Progenitor cell of endocrine pancreas (in vitro differentiated cells): ENCODE measurements at regions not wholly inside any gene's neighbourhood (a gene's known extent, or its start where the extent isn't known, plus 50 kb on each side); places are given as distances from the start of the nearest gene placed in this dataset.

Experiments used
- DNase-seq: peaks from one replicate; pipeline ENCODE4 v3.0.0; 2021; ENCODE audit warnings: low spot score; ENCODE audit not compliant: unreplicated experiment
- H3K27ac Mint-ChIP-seq: 2 replicates; pipeline ENCODE4 v1.8.0; 2021; ENCODE audit warnings: mild to moderate bottlenecking, moderate library complexity, mixed read lengths
- H3K27me3 Mint-ChIP-seq: 2 replicates; pipeline ENCODE4 v1.8.0; 2021; ENCODE audit warnings: mixed read lengths
- H3K36me3 Mint-ChIP-seq: 2 replicates; pipeline ENCODE4 v1.8.0; 2022; ENCODE audit warnings: mixed read lengths; ENCODE audit not compliant: insufficient read depth
- H3K4me1 Mint-ChIP-seq: 2 replicates; pipeline ENCODE4 v1.8.0; 2021; ENCODE audit warnings: low read depth, mixed read lengths
- H3K4me3 Mint-ChIP-seq: 2 replicates; pipeline ENCODE4 v1.8.0; 2021; ENCODE audit warnings: low read depth, mild to moderate bottlenecking, moderate library complexity, mixed read lengths
- H3K9me3 Mint-ChIP-seq: 2 replicates; pipeline ENCODE4 v1.8.0; 2021; ENCODE audit warnings: low read depth, mixed read lengths
- TF ChIP-seq, protein P1 (sequence below): fragments of 200-600 bp; sonication (generic); IDR thresholded peaks from one replicate; pipeline ENCODE4 v1.5.0; 2021; ENCODE audit warnings: antibody characterized with exemption, mild to moderate bottlenecking; ENCODE audit not compliant: unreplicated experiment

DNA sequence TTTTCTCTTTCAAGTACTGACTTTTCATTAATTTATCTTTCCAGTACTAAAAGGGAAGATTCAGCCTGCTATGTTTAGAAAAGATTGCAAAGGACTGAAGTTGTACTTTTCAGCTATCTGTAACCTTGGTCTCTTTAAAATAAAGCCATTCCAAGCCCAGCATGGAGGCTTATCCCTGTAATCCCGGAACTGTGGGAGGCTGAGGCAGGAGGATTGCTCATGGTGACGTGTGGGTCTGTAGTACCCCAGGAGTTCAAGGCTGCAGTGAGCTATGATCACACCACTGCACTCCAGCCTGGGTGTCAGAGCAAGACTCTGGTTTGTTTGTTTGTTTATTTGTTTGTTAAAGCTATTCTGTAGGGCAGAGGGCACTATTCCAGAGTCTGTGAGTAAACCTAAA lies 50.6 kb upstream of the TMEM170B start:
- no peaks in the 10 kb centered on the region for H3K36me3 Mint-ChIP-seq
- no peak overlapping the region for H3K27ac Mint-ChIP-seq
- peaks cover 4% of the 10 kb centered on the region for H3K4me1 Mint-ChIP-seq
- TF ChIP-seq, protein P1, sequence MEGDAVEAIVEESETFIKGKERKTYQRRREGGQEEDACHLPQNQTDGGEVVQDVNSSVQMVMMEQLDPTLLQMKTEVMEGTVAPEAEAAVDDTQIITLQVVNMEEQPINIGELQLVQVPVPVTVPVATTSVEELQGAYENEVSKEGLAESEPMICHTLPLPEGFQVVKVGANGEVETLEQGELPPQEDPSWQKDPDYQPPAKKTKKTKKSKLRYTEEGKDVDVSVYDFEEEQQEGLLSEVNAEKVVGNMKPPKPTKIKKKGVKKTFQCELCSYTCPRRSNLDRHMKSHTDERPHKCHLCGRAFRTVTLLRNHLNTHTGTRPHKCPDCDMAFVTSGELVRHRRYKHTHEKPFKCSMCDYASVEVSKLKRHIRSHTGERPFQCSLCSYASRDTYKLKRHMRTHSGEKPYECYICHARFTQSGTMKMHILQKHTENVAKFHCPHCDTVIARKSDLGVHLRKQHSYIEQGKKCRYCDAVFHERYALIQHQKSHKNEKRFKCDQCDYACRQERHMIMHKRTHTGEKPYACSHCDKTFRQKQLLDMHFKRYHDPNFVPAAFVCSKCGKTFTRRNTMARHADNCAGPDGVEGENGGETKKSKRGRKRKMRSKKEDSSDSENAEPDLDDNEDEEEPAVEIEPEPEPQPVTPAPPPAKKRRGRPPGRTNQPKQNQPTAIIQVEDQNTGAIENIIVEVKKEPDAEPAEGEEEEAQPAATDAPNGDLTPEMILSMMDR = no peak
- DNase-seq = no peak
- H3K27me3 Mint-ChIP-seq = peaks cover 34% of the 10 kb centered on the region
- H3K4me3 Mint-ChIP-seq = no peak overlapping the region
- H3K9me3 Mint-ChIP-seq = peaks cover 3% of the 10 kb centered on the region

DNA sequence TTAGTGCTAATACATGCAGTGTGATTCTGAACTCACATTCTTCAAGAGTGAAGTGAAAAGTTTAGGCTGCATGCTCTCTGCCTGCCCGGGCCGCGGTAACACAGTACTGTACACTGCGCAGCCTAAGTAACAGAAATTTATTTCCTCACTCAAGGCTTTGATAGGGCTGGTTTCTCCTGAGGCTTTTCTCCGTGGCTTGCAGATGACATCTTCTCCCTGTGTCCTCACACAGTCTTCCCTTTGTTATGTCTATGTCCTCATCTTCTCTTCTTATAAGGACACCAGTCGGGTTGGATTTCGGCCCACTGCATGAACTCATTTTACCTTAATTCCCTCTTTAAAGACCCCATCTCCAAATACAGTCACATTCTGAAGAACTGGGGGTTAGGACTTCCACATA lies 51.1 kb upstream of the TMEM170B start:
- TF ChIP-seq, protein P1 = no peak
- H3K27ac Mint-ChIP-seq = no peak overlapping the region
- no peak overlapping the region for H3K4me3 Mint-ChIP-seq
- H3K36me3 Mint-ChIP-seq = no peaks in the 10 kb centered on the region
- peaks cover 34% of the 10 kb centered on the region for H3K27me3 Mint-ChIP-seq
- H3K9me3 Mint-ChIP-seq = peaks cover 3% of the 10 kb centered on the region
- no peak for DNase-seq
- H3K4me1 Mint-ChIP-seq = peaks cover 4% of the 10 kb centered on the region

DNA sequence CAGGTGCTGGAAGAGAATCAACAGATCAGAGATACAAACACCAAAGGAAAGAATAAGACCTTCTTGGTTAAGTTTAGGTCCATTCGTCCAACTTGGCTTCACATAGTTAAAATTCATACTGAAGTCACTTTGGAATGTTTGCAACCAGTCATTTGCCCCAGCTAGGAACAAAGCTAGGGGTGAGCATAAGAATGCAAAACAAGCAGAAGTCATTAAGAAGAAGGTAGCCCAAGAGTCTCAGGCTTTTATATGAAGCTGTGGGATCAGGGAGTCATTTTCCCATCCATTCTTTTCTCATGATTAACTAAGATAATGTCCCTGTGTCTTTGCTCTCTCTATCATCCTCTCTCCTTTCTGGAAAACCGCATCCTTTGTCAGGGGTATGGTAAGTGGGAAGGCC lies 51.5 kb upstream of the TMEM170B start:
- no peak overlapping the region for H3K4me3 Mint-ChIP-seq
- TF ChIP-seq, protein P1 = no peak
- no peak overlapping the region for H3K27ac Mint-ChIP-seq
- H3K9me3 Mint-ChIP-seq = peaks cover 3% of the 10 kb centered on the region
- peaks cover 4% of the 10 kb centered on the region for H3K4me1 Mint-ChIP-seq
- no peak for DNase-seq
- peaks cover 36% of the 10 kb centered on the region for H3K27me3 Mint-ChIP-seq
- H3K36me3 Mint-ChIP-seq = no peaks in the 10 kb centered on the region

DNA sequence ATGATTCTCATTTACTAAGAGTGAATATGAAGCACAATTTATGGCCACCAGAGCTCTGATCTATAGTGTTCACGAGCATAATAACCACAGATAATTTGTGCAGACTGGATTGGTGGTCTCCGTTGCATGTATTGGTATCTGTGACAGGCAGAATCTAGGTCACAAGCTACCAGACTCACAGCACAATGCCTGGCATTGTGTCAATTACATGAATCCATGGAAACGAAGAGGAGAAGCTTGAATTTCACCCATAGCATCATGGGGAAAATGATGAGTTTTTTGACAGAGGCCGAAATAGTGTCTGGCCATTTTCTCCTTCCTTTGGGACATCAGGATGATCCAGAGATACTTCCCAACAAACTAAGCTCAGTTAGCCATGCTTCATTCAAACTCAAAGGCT lies 52.3 kb upstream of the TMEM170B start:
- no peak for DNase-seq
- peaks cover 4% of the 10 kb centered on the region for H3K4me1 Mint-ChIP-seq
- no peak overlapping the region for H3K4me3 Mint-ChIP-seq
- peaks cover 43% of the 10 kb centered on the region for H3K27me3 Mint-ChIP-seq
- peaks cover 3% of the 10 kb centered on the region for H3K9me3 Mint-ChIP-seq
- H3K36me3 Mint-ChIP-seq = no peaks in the 10 kb centered on the region
- H3K27ac Mint-ChIP-seq = no peak overlapping the region
- TF ChIP-seq, protein P1 = no peak

DNA sequence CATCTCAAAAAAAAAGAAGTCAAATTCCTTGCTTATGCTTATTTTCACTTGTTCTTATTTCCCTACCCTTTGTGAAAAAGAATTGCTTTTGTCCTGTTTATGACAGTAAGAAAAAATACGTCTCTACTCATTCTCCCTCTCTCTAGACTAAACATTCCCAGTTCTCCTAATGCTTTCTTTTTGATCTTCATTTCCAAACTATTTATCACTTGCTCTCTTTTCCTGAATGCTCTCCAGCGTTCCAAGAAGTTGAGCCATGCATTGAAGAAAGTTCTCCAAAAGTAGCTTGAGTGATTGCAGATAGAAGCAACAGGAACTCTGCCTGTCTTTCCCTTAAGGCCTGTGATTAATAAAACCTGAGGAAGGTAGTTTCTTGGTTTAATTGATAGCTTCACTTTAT lies 53.1 kb upstream of the TMEM170B start:
- DNase-seq = no peak
- peaks cover 42% of the 10 kb centered on the region for H3K27me3 Mint-ChIP-seq
- TF ChIP-seq, protein P1 = no peak
- H3K4me3 Mint-ChIP-seq = no peak overlapping the region
- no peaks in the 10 kb centered on the region for H3K36me3 Mint-ChIP-seq
- peaks cover 4% of the 10 kb centered on the region for H3K4me1 Mint-ChIP-seq
- H3K9me3 Mint-ChIP-seq = no peaks in the 10 kb centered on the region
- H3K27ac Mint-ChIP-seq = no peak overlapping the region
